Eye (tissue), 1 donor: ENCODE measurements at regions not wholly inside any gene's neighbourhood (a gene's known extent, or its start where the extent isn't known, plus 50 kb on each side); places are given as distances from the start of the nearest gene placed in this dataset.

Experiments used
- DNase-seq: peaks from one replicate; pipeline ENCODE4 v3.0.0-alpha.2; 2015

DNA sequence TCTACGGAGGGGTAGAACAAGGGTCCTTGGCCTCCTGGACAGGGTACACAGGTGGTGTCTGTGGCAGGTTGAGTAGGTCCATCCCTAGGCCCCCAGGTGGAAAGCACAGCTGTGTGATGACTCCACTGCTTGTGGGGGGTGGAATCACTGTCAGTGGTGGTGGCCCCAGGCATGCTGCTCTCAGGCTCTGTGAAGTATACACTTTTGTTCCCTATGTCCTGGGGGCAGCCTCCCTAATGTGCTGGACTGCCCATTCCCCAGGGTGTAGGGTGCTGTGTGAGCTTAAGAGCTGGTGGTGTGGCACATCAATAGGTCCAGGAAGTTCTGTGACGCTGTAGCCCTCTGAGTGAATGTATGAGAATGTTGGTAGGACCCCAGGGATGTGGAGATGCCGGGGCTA, 197.2 kb upstream of the SLC10A2 start:
- no peak for DNase-seq

DNA sequence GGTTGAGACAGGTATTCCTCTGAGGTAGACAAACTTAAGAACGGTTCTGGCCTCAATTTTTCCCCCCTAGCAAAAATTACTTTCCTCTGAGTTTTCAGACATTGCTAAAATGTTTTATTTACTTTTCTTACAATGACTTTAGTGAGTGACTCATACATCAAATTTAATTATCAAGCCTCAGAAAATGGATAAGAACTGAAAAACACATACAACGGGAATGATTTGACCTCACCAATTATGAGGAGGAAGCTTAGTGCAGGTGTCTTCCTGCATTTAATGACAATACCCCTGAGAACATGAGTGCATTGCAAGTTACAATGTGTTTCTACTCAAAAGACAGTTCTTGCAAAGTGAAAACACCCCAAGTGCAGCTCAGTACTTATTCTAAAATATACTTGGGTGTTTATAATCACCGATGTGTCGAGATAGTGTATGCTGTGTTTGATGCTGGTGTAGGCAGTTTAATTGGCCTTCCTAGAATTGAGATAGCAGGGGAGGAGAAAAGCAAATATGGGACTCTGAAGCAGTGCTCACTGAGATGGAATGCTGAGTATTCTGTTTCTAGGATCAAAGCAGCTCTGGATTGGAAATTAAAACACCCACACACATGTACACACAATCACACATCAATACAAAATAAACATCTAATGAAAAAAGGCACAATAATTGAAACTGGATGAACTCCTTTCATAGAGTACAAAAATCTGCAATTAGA, 189.5 kb upstream of the SLC10A2 start:
- no peak for DNase-seq

DNA sequence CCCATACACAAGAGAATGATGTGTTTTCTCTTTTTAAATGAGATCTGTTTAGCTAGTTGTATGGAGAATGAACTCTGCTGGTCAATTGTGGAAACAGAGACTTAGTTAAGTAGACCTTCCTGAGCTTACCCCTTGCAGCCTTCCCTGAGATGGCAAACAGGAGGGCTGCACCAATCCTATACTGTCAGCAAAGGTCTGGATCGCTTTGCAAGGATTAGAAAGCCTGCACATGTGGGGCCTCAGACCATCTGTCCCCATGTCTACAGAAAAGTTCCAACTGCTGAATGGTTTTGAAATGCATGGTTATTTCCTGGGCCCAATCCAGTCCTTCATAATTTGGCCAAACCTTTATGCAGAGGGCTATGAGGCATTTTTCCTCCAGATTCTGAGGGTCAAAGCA, 183.9 kb upstream of the SLC10A2 start:
- no peak for DNase-seq

DNA sequence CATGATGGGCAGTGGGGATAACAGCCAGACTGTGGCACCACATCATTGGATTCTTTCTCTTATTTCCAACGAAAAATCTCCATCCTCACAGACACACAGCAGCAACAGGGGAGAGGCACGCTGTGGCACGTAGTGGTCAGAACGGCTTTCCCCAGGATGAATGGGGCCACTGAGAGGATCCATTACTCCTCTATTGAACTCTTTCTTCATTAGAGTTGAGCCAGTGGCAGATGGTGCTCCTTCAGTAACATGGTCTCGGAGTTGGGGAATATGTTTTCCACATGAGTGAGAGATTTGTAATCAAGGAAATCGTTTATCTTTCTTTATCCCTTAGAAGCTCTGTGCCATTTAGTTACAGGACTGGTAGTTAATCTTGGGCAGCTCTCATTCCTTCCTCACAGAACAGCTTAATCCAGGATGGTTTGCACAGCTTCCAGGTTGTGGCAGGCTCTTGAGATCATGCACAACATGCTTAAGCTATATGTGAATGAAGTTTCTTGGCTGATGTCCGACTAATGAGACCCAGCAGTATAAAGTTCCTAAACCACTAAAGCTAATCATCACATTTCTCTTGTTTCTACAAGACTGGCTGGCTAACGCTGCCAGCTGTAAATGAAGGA, 180.5 kb upstream of the SLC10A2 start:
- DNase-seq: no peak

DNA sequence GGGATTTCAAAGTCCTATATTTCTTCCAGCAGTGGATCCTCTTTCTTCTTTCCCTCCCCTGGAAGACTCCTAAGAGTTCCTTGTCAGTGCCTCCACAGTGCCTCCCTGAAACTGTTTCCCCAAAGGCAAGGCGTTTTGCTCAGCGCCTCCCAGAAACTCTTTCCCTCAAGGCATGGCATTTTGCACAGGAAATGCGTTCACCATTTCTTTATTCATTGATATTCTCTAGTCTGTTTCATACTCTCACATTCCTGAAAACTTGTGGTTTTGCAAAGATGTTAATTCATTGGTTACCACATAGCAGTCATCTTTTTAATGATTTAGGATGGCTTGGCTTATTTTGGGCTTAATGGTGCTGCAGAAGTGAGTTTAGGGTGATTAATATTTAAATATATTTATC, 177.3 kb upstream of the SLC10A2 start:
- DNase-seq: no peak

DNA sequence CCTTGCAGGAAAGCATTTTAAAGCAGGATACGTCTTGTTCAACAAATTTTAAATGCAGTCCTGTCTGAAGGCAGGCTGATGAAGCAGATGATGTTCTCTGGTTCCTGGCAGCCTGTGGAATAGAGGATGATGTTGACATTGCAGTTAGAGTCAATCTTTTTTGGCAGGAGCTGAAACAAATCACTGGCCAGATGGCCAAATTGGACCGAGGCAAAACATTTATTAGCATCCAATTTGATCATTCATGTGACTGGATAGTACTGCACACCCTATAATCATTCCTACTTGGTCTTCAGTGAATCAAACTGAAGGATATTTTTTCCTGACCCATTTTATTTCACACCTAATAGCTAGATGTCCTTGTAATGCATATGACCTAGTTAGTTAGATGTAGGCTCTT, 172.2 kb upstream of the SLC10A2 start:
- no peak for DNase-seq

DNA sequence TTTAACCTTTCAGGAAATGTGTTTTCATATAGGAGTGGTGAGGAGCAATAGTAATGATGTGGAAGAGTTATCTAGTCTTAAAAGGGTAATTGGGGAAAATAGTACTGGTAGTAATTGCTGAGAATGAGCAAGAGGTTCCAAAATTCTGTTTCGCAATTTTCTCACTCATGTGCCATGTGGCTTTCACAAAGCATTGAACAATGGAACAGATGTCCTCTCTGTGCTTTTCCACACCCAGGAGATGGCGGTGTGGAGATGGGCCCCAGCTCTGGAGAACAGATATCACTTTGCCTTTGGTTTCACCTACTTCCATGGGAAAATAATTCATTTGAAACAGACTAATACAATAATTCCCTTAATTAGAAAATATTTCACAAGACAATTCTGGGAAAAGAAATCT, 170.0 kb upstream of the SLC10A2 start:
- no peak for DNase-seq

DNA sequence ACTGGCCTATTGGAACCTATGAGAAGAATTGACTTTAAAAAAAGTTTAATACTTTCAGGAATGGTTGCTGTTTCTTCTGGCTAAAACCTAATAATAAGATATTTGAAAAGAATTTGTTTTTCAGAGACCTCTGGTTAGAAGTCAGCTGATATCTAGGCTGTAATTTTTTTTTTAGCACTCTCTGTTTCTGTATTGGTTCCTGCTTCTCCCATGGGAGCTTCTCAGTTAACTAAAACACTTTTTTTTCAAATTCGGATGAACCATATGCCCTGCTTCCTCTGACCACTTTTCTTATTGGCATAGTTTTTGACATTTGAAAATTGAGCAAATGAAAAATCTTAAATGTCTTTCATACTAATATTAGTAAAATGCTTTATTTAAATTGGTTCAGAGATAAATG, 163.5 kb upstream of the SLC10A2 start:
- DNase-seq: no peak

DNA sequence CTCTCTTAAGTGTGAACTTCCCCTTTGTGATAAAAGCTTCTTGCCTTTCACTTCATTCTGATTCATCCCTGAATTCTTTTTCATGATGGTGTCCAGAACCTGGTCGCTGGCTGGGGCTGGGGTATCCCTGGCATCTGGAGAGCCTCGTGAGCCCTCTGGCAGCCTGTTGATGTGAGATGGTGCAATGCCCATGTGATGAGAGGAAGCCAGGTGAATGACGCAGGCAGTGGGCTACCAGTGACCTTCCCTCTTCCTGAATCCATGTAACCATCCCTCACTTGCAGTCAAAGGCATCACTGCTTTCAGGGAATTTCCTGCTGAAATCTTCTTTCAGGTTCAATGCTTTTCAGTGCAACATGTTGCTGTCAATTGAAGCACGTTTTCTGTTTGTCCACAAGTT, 158.6 kb upstream of the SLC10A2 start:
- DNase-seq: no peak

DNA sequence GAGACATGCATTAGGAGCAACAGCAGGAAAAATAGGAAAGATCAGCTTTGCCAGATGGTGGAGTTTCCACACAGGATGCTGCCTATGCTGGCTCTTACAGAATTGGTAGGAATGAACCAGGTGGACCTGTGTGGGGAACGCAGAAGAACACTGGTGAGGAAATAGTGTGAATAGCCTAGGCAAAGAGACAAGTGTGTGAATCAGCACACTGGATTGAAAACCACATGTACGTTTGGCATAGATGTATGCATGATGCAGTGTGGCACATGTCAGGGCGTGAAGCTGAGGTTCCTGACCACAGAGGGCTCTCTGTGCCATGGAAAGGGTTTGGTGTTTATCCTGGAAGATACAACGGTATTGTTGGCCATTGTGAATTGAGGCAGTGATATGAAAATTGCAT, 156.5 kb upstream of the SLC10A2 start:
- DNase-seq: no peak

DNA sequence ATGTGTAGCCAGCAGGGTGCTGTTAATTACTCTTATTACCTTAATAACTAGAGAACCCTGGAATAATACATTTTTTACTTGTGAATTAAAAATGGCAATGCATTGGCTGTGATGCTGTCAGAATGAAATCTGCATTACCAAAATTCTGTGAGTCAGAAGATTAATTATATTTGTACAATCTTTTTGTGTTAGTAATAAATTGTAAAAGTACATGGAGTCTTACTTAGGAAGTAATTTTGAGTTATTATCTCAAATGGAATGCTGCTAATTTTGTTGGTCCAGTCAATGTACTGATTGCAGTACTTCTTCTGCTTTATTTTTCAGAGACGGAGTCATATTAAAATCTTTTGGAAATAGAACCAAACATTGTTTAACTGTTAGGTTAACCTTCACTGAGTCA, 152.0 kb upstream of the SLC10A2 start:
- DNase-seq: no peak

DNA sequence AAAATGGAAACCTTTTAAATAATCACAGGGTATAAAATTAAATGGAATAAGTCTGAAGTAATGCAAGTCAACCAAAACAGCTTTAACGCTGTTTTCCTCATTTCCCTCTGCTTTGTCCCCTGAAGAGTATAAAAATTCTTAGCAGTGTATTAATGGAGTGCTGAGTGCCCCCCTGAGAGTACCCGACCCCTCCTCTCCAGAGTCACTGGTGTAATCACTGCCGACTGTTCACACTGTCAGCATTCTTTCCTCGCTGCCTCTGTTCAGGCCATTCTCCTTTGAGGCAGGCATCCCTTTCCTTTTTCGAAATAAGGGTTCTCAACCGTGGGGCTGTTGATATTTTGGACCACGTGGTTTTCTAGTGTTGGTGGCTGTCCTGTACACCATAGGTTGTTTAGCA, 146.9 kb upstream of the SLC10A2 start:
- DNase-seq: peak; percentile 43

DNA sequence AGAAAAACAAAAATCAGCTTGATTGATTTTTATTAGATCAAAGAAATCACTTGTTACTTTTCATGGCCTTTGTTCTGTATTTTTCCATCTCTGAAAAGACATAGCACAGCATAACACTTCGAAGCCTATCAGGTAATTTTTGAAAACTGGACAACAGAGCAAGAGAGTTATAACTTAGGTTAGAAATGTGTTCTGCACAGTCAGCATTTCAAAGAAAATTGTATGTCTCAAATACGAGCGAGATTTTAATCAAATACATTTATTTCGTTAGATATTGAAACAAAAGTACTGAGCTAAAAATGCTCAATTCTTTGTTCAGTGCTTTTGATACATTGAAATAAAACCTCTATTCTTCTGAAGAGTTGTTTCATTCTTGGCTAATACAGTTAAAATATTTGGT, 144.1 kb upstream of the SLC10A2 start:
- no peak for DNase-seq

DNA sequence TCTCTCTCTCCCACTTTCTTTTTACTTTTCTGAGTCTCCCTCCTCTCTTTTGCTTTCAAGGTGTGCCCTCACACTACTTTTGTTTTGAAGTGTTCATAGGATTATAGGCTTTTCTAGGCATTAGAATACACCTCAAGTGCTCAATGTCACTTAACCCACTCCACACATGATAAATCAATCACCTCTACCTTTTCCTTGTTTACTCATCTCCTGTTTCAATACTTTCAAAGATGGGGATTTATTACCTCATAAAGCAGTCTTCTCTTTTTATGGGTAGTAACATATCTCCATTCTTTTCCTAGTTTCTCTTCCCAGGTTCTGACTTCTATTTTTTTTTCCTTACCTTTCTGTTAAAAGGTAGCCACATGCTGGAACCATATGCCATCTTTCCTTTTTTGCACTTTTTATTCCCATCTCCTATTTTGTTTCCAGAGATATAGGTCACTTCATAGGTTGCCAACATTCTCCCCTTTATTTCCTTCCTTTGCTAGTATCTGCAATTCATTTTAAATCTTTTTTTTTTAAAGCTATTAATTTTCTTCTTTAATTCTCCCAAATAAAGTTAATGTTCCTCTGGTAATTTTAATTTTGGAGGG, 137.6 kb upstream of the SLC10A2 start:
- DNase-seq: no peak

DNA sequence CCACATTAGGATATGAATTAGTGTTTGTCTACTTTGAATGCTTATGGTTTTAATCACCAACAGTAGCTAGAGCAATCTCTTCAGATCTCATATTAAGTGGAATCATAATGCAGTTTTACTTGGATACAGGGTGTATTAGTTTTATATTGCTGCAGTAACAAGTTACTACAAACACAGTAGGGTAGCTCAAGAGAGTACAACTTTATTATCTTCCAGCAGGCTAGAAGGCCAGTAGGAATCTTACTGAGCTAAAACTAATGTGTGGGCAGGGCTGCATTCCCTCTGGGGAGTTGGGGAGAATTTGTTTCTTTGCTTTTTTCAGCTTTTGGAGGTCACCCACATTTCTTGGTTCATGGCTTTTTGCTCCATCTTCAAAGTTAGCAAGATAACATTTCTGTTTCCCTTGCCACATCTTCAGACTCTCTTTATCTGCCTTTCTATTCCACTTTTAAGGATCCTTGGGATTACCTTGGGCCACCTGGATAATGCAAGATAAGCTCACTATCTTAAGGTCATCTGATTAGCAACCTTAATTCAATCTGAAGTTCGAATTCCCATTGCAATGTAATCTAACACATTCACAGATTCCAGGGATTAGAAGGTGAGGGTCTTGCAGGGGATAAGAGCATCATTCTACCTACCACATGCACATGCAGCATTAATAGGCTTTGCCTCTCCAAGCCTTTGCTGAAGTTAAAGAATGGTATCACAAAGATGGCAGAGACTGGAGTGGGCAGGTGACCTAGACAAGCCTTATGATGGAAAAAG, 134.1 kb upstream of the SLC10A2 start:
- no peak for DNase-seq

DNA sequence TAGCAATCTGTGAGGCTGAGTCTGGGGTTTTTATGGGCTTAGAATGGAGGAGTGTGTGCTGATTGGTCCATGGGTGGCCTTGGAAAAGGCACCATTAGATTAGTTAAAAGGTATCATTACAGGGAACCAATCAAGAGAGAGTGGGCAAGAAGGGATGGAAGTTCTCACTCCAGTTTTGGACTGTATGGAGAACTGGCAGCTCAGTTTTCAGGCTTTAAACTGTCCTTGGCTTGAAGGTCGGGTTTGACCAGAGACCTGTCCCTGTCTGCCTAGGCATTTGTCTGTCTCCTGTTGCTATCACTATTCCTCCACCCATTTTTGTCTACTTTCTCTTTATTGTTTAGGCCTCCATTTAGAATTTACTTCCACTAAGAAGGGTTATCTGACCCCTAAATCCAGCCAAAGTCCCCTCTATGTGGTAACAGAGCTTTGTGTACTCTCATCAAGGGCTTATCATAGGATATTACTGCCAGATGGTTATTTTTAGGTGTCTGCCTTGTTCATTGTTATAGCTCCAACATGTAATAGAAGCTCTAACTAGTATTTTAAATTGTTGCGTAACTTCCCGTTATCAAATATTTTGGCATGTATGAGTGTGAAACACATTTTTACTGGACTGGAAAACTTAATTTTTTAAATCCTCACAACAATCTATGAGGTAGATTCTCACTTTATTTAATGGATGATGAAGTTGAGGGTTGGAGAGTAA, 133.3 kb upstream of the SLC10A2 start:
- DNase-seq: no peak

DNA sequence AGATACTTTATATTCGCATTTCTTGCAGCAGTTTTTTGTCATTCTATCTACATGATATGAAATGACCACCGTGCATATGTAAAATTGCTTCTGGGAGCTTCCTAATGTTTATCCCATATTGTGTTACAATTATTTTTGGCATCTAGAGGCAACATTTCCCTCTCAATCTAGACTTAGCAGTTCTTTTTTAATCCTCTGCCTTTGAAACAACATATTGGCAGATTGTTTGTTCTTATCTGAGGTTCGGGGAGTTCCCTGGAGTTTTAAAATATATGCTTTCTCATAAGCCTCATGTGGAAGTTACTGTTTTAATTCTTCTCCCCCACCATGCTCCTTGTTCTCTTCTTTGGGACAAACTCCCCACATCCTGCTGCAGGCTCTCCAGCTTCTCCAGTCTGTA, 130.1 kb upstream of the SLC10A2 start:
- DNase-seq: no peak

DNA sequence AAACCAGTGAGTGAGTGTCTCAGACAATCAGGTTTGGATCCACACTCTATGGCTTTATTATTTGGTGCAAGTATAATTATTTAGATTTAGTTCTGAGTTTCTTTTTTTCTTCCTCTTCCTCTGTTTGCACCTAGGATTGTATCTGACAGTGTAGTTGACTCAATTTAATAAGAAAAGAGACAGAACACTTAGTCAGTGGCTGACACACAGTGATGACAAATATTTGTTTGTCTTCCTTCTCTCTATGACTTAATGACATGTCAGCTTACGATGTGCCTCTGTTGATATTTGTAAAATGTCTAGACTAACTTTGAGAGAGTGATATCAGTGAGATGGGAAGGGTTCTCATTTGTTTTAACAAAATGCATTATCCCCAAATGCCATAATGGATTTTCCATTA, 129.5 kb upstream of the SLC10A2 start:
- DNase-seq: no peak

DNA sequence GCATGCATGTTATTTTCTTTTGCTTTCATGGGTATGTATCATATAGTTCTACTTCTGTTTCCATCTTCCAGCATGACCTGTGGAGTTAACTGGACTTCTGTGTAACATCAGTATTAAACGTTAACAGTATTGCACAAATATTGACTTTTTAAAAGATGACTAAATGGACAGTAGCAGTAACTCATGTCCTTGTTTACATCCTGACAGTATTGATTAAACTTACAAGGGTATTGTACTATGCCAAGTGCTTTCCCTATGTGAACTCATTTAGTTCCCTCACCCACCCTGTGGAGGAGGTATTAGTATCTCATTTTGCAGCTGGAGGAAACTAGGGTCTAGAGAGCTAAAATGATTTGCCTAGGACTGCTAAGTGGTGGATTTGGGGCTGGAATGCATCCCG, 128.7 kb upstream of the SLC10A2 start:
- DNase-seq: no peak

DNA sequence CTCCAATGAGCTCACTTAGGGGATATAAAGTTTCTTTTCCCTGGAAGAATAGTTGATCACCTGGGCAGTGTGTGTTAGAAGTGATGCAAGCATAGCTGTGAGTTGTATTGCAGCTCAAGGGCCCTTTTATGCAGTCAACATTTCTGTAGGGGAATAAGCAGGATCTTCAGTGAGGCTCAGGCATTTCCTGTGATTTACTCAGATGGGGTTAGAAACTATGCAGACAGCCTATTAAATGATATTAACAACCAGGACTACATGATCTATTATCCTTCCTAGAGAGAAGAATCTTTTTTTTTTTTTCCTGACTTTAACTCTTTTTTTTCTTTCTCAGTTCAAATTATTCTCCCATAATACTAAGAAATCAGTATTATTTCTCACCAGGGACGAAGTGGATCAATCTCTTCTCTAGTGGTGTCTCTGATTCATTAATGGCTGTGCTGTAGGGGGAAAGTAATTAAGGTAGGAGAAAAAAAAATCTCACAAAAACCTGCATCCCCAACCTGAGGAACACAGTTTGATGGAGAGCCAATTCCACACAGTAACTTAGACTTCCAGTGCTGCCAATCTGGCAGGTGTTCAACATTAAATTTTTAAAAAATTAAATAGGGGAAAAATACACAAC, 126.4 kb upstream of the SLC10A2 start:
- no peak for DNase-seq

DNA sequence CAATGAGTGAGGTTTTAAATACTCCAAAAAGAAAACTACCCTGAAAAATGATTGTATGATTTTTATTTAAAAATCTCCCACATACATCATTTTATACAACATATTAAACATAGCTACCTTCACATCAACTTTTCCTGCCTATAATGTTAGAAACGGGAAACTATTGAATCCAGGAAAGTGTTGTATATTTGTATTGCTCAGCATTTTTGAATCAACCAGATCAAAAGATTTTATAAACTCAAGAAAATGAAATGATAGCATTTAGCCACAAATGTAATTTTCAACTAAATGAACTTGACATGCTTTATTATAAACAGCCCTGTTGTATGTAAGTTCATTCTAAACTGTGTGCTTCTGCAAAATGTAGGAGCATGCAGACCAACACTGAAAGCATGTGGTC, 124.6 kb upstream of the SLC10A2 start:
- DNase-seq: no peak

DNA sequence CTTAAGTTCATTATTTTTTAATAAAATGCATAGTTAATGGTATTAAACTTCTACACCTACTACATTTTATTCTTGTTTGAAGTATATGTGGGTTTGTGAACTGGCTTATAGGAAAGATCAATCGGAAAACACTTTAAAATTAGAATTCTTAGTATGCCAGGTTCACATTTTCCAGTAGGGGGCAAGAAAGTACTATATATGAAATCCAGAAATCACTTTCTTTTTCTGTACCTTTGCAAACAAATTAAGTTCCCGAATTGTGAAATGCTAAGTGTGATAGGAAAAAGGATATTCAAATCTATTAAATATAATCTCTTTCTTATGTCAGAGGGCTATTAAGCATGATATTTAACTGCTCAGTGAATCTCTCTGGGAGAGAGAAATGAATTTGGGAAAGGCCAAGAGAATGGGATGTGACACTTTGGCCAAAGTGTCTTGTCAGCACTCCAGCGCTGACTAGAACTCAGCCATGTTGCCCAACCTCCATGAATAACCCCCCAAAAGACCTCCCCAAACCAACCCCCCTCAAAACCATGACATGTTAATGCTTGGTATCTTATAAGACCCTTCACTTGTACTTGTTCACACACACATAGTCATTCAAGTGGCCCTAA, 122.6 kb upstream of the SLC10A2 start:
- peak; percentile 82 for DNase-seq
